Adrenal gland (tissue), 5 donors: ENCODE measurements at regions not wholly inside any gene's neighbourhood (a gene's known extent, or its start where the extent isn't known, plus 50 kb on each side); places are given as distances from the start of the nearest gene placed in this dataset.

Experiments used
- CTCF ChIP-seq, 6 experiments: fragments of 450-650 bp in 4 of 6; fragments of 200-600 bp in 2 of 6; sonication (generic) in 1 of 6; IDR thresholded peaks; 1 replicate in 5 of 6; 2 replicates in 1 of 6; pipeline versions ENCODE4 v1.5.1 to v1.8.0; 2016 to 2021; ENCODE audit warnings: antibody characterized with exemption in 6 of 6, mild to moderate bottlenecking in 2 of 6, moderate library complexity in 1 of 6
- POLR2A ChIP-seq, 2 donors: fragments of 450-650 bp; IDR thresholded peaks; one replicate each; pipeline ENCODE4 v1.6.1; 2017; ENCODE audit warnings: antibody characterized with exemption in 2 of 2, mild to moderate bottlenecking in 2 of 2, moderate library complexity in 1 of 2
- donor health status: DM: no; HTN: no; CAD: no.

- TF ChIP-seq CTCF (IDR thresholded peaks at IDR 0.05) = no peak
- TF ChIP-seq POLR2A (IDR thresholded peaks at IDR 0.05) = no peak
Observed at GRCh38 chr3:36211652-36211999, 168.7 kb upstream of the STAC start.
